GM23248 (cell line): ENCODE measurements at regions not wholly inside any gene's neighbourhood (a gene's known extent, or its start where the extent isn't known, plus 50 kb on each side); places are given as distances from the start of the nearest gene placed in this dataset.

Source experiments
- DNase-seq: peaks from one replicate; pipeline ENCODE4 v3.0.0-alpha.2; 2015
- H2AFZ ChIP-seq: fragments of 200-600 bp; sonication (generic); 2 replicates; pipeline ENCODE4 v1.6.1; 2016; ENCODE audit warnings: antibody characterized with exemption
- H3F3A ChIP-seq: fragments of 200-600 bp; sonication (generic); 2 replicates; pipeline ENCODE4 v1.6.1; 2016; ENCODE audit warnings: mild to moderate bottlenecking, antibody characterized with exemption, mixed run types; ENCODE audit not compliant: insufficient read depth
- H3K27ac ChIP-seq: fragments of 200-600 bp; sonication (generic); 2 replicates; pipeline ENCODE4 v1.5.1; 2016; ENCODE audit warnings: mild to moderate bottlenecking
- H3K27me3 ChIP-seq: fragments of 200-600 bp; sonication (generic); replicated peaks from 2 replicates; pipeline ENCODE4 v1.6.1; 2016; ENCODE audit warnings: mild to moderate bottlenecking; ENCODE audit not compliant: insufficient read depth
- H3K36me3 ChIP-seq: fragments of 200-600 bp; sonication (generic); 2 replicates; pipeline ENCODE4 v1.6.1; 2016; ENCODE audit warnings: low read depth, mild to moderate bottlenecking
- H3K4me1 ChIP-seq: fragments of 200-600 bp; sonication (generic); 2 replicates; pipeline ENCODE4 v1.6.1; 2016; ENCODE audit warnings: mild to moderate bottlenecking; ENCODE audit not compliant: insufficient read depth
- H3K4me2 ChIP-seq: fragments of 200-600 bp; sonication (generic); one replicate; pipeline ENCODE4 v1.6.1; 2016; ENCODE audit warnings: mild to moderate bottlenecking; ENCODE audit not compliant: unreplicated experiment
- H3K4me3 ChIP-seq: fragments of 200-600 bp; sonication (generic); 2 replicates; pipeline ENCODE4 v1.5.1; 2016; ENCODE audit warnings: mild to moderate bottlenecking
- H3K79me2 ChIP-seq: fragments of 200-600 bp; sonication (generic); 2 replicates; pipeline ENCODE4 v1.6.1; 2016; ENCODE audit warnings: mild to moderate bottlenecking; ENCODE audit not compliant: insufficient read depth
- H3K9ac ChIP-seq: fragments of 200-600 bp; sonication (generic); 2 replicates; pipeline ENCODE4 v1.6.1; 2016; ENCODE audit warnings: mild to moderate bottlenecking
- H3K9me2 ChIP-seq: fragments of 200-600 bp; sonication (generic); 2 replicates; pipeline ENCODE4 v1.6.1; 2016; ENCODE audit warnings: mixed run types, mild to moderate bottlenecking, moderate library complexity; ENCODE audit not compliant: insufficient read depth
- H3K9me3 ChIP-seq: fragments of 200-600 bp; sonication (generic); one replicate; pipeline ENCODE4 v1.6.1; 2017; ENCODE audit warnings: low read depth
- H4K20me1 ChIP-seq: fragments of 200-600 bp; sonication (generic); 2 replicates; pipeline ENCODE4 v1.6.0; 2016; ENCODE audit not compliant: insufficient read depth
- EZH2 ChIP-seq: fragments of 200-600 bp; sonication (generic); IDR thresholded peaks from 2 replicates; pipeline ENCODE4 v1.6.1; 2018; ENCODE audit warnings: antibody characterized with exemption, mild to moderate bottlenecking; ENCODE audit not compliant: insufficient read depth, poor library complexity, severe bottlenecking
- EZH2phosphoT487 ChIP-seq: fragments of 200-600 bp; sonication (generic); IDR thresholded peaks from 2 replicates; pipeline ENCODE4 v1.6.1; 2018; ENCODE audit warnings: antibody characterized with exemption, moderate library complexity, mild to moderate bottlenecking, low read depth; ENCODE audit not compliant: insufficient read depth
- WGBS, 2 experiments: methylation state at CpG; one replicate each; pipeline ENCODE4 v1.1.6; 2015 to 2017; ENCODE audit warnings: low lambda C conversion rate in 2 of 2, low coverage in 1 of 2; ENCODE audit errors: missing lambda C conversion rate in 2 of 2; 5-methylcytosine and 5-hydroxymethylcytosine counted together
- in situ Hi-C: fragments of 300-500 bp; cut with MboI; formaldehyde crosslinking; loops from 2 replicates; pipeline ENCODE4 v1.15.0; 2020

DNA sequence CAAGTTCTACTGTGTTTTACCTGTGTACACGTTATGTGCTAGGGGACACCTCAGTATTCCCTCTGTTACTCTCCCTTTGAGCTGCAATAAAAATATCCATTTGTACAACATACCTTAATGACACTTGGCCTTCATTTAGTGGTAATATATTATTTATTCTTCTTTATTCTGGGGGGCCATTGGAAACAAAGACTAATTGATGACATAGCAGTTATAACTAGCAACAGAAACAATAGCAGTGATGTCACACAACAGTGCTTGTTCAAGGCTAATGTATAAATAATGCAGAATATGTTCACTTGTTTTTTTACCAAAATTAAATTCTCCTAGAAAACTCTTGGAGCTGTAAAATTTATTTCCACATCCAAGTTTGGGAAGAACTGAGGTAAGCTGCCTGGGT, 92.2 kb upstream of the FAM83B start:
- WGBS, 2 experiments: 18 to 27% methylated on average over 1 of the region's 1 CpG
- H3K27me3 ChIP-seq: no peaks in the 10 kb centered on the region
- H3F3A ChIP-seq: no peaks in the 10 kb centered on the region
- no peak for TF ChIP-seq EZH2
- no peak for TF ChIP-seq EZH2phosphoT487
- in situ Hi-C loops: no loop called here
- H3K9me2 ChIP-seq: no peaks in the 10 kb centered on the region
- no peaks in the 10 kb centered on the region for H3K79me2 ChIP-seq
- no peak overlapping the region for H3K27ac ChIP-seq
- no peaks in the 10 kb centered on the region for H3K36me3 ChIP-seq
- H3K4me2 ChIP-seq: no peak overlapping the region
- H3K4me3 ChIP-seq: no peak overlapping the region
- no peaks in the 10 kb centered on the region for H3K9me3 ChIP-seq
- no peak for DNase-seq
- no peaks in the 10 kb centered on the region for H3K4me1 ChIP-seq
- no peaks in the 10 kb centered on the region for H4K20me1 ChIP-seq
- H2AFZ ChIP-seq: no peak overlapping the region
- H3K9ac ChIP-seq: no peak overlapping the region

DNA sequence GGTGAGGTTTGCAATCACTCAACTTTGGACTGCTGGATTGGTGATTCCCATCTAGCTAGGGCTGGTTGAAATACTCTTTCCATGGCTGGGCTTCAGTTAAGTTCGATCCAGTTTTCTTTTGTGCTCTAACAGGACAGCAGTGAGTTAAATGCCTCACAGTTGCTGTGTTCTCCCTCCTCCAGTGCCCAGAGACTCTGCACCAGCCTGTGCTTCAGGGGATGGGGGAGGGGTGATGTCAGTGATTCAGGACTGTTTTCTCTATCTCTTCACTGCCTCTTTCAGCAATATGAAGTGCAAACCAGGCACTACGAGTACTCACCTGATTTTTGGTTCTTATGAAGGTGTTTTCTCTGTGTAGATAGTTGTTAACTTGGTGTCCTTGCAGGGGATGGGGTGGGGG, 88.2 kb upstream of the FAM83B start:
- H3K4me2 ChIP-seq: no peak overlapping the region
- no peak for TF ChIP-seq EZH2phosphoT487
- TF ChIP-seq EZH2: no peak
- no peaks in the 10 kb centered on the region for H4K20me1 ChIP-seq
- DNase-seq: no peak
- no peaks in the 10 kb centered on the region for H3K9me2 ChIP-seq
- 15 to 22% methylated on average over 2 of the region's 2 CpGs for WGBS, 2 experiments
- no peak overlapping the region for H2AFZ ChIP-seq
- H3K9me3 ChIP-seq: no peaks in the 10 kb centered on the region
- no peaks in the 10 kb centered on the region for H3K79me2 ChIP-seq
- H3K27me3 ChIP-seq: 0 out of 2 replicates have a peak, but pooled peaks cover 8% of the 10 kb centered on the region
- no peaks in the 10 kb centered on the region for H3K4me1 ChIP-seq
- H3K4me3 ChIP-seq: no peak overlapping the region
- H3K9ac ChIP-seq: no peak overlapping the region
- no peak overlapping the region for H3K27ac ChIP-seq
- H3K36me3 ChIP-seq: no peaks in the 10 kb centered on the region
- in situ Hi-C loops: no loop called here
- H3F3A ChIP-seq: no peaks in the 10 kb centered on the region

DNA sequence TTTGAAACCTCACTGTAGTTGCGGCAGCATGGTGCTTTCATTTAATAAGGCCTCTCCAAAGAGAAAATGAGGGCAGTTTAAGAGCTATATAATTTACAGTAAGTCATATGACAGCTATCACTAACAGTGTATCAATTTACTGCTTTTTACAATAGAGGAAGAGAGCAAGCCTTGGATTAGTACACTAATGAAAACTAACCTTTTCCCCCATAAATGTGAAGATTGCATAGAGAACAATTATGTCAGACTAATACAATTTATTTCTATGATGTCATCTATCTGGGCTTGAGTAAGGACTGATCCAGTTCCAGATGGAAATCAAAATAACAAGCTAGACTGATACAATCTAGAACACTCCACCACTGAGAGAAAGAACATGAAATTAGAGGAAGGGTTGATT, 78.1 kb upstream of the FAM83B start:
- Histone ChIP-seq H2AFZ (no peak overlapping the region), H4K20me1 (no peaks in the 10 kb centered on the region), H3K79me2 (no peaks in the 10 kb centered on the region), H3K4me1 (no peaks in the 10 kb centered on the region), H3K4me2 (no peak overlapping the region), H3K4me3 (no peak overlapping the region), H3K27ac (no peak overlapping the region), H3K9me2 (0 out of 2 replicates have a peak, but pooled peaks cover 4% of the 10 kb centered on the region), H3K27me3 (no peaks in the 10 kb centered on the region), H3K9ac (no peak overlapping the region), H3K36me3 (no peaks in the 10 kb centered on the region), H3F3A (no peaks in the 10 kb centered on the region), H3K9me3 (no peaks in the 10 kb centered on the region)
- DNase-seq: no peak
- no peak for TF ChIP-seq EZH2
- no peak for TF ChIP-seq EZH2phosphoT487
- in situ Hi-C loops: no loop called here
- 58 to 74% methylated on average over 1 of the region's 1 CpG for WGBS, 2 experiments

DNA sequence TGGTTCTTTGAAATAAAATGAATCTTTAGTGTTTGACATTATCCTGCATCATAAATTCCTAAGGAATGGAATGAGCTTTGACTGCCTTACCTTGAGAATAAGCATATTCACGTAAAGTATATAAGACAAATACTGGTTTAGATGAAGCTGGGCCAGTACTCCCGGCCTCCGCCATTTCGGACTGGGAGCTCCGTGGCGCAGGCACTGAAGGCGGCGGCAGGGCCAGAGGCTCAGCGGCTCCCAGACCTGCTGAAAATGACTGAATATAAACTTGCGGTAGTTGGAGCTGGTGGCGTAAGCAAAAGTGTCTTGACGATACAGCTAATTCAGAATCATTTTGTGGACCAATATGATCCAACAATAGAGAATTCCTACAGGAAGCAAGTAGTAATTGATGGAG, 76.2 kb upstream of the FAM83B start:
- 75 to 76% methylated on average over 12 of the region's 12 CpGs for WGBS, 2 experiments

DNA sequence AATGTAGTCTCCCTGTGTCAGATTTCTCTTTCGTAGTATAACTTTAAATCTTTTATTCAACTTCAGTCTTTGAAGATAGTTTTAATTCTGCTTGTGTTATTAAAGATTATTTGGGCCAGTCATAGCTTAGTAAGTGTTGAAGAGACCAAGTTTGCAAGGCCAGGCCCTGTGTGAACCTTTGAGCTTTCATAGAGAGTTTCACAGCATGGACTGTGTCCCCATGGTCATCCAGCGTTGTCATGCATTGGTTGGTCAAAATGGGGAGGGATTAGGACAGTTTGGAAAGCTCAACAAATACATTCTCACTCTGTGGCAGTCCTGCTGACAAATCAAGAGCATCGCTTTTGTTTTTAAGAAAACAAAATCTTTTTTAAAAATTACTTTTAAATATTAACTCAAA, 74.6 kb upstream of the FAM83B start:
- no peaks in the 10 kb centered on the region for H4K20me1 ChIP-seq
- no peaks in the 10 kb centered on the region for H3K79me2 ChIP-seq
- H3K9ac ChIP-seq: no peak overlapping the region
- no peaks in the 10 kb centered on the region for H3F3A ChIP-seq
- in situ Hi-C loops: no loop called here
- H2AFZ ChIP-seq: no peak overlapping the region
- no peak overlapping the region for H3K27ac ChIP-seq
- no peaks in the 10 kb centered on the region for H3K27me3 ChIP-seq
- no peaks in the 10 kb centered on the region for H3K36me3 ChIP-seq
- no peak overlapping the region for H3K4me3 ChIP-seq
- no peaks in the 10 kb centered on the region for H3K9me3 ChIP-seq
- H3K9me2 ChIP-seq: 0 out of 2 replicates have a peak, but pooled peaks cover 3% of the 10 kb centered on the region
- 38% methylated on average over 3 of the region's 3 CpGs for WGBS, 2 experiments
- DNase-seq: no peak
- TF ChIP-seq EZH2phosphoT487 (no peak), EZH2 (no peak)
- no peaks in the 10 kb centered on the region for H3K4me1 ChIP-seq
- no peak overlapping the region for H3K4me2 ChIP-seq

More for the DNA sequence above, 76.2 kb upstream of the FAM83B start:
- Histone ChIP-seq H3K79me2 (no peaks in the 10 kb centered on the region), H3F3A (no peaks in the 10 kb centered on the region), H3K9ac (no peak overlapping the region), H3K4me3 (no peak overlapping the region), H3K9me3 (no peaks in the 10 kb centered on the region), H3K27me3 (no peaks in the 10 kb centered on the region), H3K9me2 (0 out of 2 replicates have a peak, but pooled peaks cover 4% of the 10 kb centered on the region), H2AFZ (no peak overlapping the region), H3K4me1 (no peaks in the 10 kb centered on the region), H3K36me3 (no peaks in the 10 kb centered on the region), H3K4me2 (no peak overlapping the region), H3K27ac (no peak overlapping the region), H4K20me1 (no peaks in the 10 kb centered on the region)
- TF ChIP-seq EZH2 (no peak), EZH2phosphoT487 (no peak)
- no peak for DNase-seq
- in situ Hi-C loops: no loop called here
